C4-2B (cell line): ENCODE measurements at regions not wholly inside any gene's neighbourhood (a gene's known extent, or its start where the extent isn't known, plus 50 kb on each side); places are given as distances from the start of the nearest gene placed in this dataset.

Experiments
- H3K27ac ChIP-seq: fragments of 450-650 bp; 2 replicates; pipeline ENCODE4 v1.5.1; 2017
- ZFX ChIP-seq: fragments of 450-650 bp; IDR thresholded peaks from 2 replicates; pipeline ENCODE4 v1.6.1; 2017
- TF ChIP-seq, protein P1 (sequence below): fragments of 450-650 bp; conservative IDR thresholded peaks from 2 replicates; pipeline ENCODE4 v1.5.1; 2017; ENCODE audit warnings: mild to moderate bottlenecking

DNA sequence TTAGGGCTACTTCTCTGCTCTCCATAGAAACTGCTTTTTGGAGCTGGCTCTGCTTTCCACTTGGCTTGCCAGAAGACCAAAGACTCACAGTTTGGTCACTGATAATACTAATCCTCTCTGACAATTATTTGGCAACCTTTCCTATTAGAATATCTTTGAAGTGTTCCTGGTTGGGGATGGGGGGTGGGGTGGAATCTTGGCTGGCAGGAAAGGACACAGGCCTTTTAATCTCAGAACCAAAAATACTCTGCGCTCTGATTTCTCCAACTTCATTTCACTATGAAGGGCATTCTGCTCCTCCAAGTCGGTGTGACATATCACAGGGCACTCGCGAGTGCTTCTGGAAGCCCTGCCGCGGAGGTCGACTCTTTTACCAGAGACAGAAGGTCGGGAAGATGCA is 1329.0 kb upstream of the WWC1 start:
- H3K27ac ChIP-seq = no peak overlapping the region
- no peak for TF ChIP-seq ZFX
- TF ChIP-seq, protein P1, sequence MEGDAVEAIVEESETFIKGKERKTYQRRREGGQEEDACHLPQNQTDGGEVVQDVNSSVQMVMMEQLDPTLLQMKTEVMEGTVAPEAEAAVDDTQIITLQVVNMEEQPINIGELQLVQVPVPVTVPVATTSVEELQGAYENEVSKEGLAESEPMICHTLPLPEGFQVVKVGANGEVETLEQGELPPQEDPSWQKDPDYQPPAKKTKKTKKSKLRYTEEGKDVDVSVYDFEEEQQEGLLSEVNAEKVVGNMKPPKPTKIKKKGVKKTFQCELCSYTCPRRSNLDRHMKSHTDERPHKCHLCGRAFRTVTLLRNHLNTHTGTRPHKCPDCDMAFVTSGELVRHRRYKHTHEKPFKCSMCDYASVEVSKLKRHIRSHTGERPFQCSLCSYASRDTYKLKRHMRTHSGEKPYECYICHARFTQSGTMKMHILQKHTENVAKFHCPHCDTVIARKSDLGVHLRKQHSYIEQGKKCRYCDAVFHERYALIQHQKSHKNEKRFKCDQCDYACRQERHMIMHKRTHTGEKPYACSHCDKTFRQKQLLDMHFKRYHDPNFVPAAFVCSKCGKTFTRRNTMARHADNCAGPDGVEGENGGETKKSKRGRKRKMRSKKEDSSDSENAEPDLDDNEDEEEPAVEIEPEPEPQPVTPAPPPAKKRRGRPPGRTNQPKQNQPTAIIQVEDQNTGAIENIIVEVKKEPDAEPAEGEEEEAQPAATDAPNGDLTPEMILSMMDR = no peak

DNA sequence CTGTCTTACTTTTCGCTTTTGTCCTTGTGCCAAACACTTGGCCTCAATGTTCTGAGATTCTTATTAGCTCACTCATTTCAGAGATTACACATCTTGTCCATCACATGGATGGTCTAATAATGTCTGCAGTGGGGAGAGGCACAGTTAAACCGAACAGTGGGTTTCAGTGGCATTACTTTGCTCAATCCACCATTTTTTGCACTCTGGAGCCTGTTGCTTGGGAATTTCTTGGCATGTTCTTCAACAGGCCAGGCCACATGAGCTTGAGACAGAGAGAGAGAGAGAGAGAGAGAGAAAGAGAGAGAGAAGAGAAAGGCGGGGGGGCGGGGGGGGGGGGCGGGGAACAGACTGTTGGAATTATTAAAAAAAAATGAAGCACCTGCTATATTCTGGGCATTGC is 1327.8 kb upstream of the WWC1 start:
- H3K27ac ChIP-seq = no peak overlapping the region
- no peak for TF ChIP-seq ZFX
- TF ChIP-seq, protein P1 = no peak

DNA sequence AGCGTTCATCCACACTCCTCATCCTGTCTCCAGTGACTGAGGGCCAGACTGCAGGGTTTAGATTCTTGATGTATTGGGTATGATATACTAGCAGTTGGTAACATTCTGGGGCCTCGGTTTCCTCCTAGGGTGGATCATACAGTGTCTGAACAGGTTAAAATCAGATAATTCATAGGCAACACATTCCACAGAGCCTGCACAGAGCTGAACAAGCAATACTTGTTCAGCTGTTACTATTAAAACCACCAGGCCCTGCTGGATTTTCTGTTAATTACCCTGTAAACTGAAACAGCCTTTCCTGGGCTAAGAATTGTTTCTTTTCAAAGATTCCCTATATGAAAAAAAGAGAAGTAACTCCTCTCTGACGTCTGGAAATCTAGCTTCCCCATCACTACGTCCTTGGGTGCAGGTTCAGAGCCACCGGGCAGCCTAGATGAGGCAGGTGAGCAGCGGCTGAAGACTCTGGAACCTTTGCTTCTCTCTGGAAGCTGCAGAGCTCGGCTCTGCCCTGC is 1313.5 kb upstream of the WWC1 start:
- TF ChIP-seq, protein P1 = no peak
- TF ChIP-seq ZFX = no peak
- H3K27ac ChIP-seq = no peak overlapping the region

DNA sequence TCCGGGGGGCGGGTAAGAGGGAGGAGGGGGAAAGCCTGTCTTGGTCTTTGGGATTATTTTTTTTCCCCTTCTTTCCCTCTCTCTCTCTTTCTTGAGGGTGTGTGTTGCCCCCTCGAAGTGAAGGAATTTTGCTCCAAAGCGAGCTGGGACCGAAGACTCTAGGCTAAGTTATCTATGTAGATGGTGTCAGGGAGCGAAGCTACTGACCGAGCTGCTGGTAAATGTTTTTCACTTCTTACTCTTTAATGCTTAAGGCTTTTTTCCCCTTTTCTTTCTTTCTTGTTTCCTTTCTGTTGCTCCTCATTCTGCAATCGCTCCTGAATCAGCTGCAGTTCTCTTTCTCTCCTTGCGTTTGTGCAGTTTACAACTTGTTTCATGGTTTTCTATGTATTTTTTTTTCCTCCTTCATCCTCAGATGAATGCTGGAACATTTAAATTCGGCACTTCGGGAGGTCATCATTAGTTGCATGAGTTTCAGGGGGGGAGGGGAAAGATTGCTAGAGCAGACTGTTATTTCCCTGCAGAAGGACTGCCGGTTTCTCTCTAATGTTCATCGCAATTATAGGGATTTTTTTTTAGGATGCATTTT is 1312.0 kb upstream of the WWC1 start:
- H3K27ac ChIP-seq = no peak overlapping the region
- TF ChIP-seq ZFX = no peak
- TF ChIP-seq, protein P1 = no peak

DNA sequence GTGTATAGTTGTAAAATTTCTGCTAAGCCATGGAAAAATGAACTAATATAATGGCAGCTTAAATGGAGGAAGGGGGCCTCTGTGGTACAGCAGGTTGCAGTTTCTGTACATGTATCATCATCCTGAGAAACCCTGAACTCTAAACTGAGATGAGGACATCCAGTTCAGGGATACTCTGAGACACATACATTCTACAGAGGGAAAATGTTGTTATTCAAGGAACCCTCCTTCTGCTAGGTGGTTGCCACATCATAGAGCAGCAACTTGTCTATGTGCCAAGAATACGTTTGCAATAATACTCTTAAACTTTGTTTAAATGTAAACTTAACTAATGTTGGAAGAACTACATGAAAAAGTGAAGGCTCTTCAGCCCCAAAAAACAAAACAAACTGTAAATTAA is 1310.8 kb upstream of the WWC1 start:
- no peak overlapping the region for H3K27ac ChIP-seq
- TF ChIP-seq, protein P1 = no peak
- no peak for TF ChIP-seq ZFX

DNA sequence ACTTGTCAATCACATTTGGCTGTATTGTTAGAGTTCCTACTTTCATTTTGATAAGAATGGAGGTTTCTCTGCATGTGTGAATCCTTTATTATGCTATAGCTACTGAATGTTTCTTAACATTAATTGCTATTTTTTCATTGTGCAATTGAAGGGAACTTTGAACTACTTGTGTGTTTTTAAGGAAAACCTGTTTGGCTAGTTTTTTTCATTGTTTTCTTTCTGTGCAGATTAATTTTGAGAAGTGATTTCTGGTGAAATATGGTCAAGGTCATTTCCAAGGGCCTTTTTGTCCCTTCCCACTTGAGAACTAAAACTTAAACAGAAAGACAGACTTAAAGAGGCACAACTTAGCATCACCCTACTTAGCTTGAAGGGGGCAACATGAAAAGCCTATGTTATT is 1309.2 kb upstream of the WWC1 start:
- H3K27ac ChIP-seq = no peak overlapping the region
- TF ChIP-seq ZFX = no peak
- TF ChIP-seq, protein P1 = no peak

DNA sequence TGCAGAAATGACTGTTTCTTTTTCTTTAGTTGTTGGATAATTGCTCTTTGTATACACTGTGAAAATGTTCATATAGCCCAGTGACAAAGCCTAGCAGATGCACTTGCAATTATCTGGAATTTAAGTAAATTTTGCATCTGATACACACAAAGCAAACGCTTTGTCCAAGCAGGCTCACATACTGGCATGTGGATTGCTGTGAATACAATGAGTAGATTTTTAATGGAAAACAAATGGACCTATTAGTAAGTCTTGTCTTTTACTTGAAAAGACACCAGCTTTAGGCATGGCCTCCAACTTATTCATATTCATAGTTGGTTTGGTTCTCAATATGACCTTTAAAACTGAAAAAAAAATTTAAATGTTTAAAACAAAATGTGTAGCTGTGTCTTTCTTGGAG is 1299.8 kb upstream of the WWC1 start:
- no peak for TF ChIP-seq ZFX
- TF ChIP-seq, protein P1 = no peak
- no peak overlapping the region for H3K27ac ChIP-seq
